Choroid plexus epithelial cell (primary cell): ENCODE measurements at regions not wholly inside any gene's neighbourhood (a gene's known extent, or its start where the extent isn't known, plus 50 kb on each side); places are given as distances from the start of the nearest gene placed in this dataset.

Experiments
- DNase-seq: peaks from one replicate; pipeline ENCODE4 v3.0.0-alpha.2; 2010; ENCODE audit warnings: low read depth
- H3K4me3 ChIP-seq: 2 replicates; pipeline ENCODE4 v1.5.1; 2011; ENCODE audit warnings: low read depth, mild to moderate bottlenecking, control low read depth, low read length, moderate library complexity
- TF ChIP-seq, protein P1 (sequence below): conservative IDR thresholded peaks from 2 replicates; pipeline ENCODE4 v1.5.1; 2011; ENCODE audit warnings: low read depth, mild to moderate bottlenecking, control low read depth, inconsistent platforms, low read length, moderate library complexity

GRCh38 chr18:73691624-73692023 is 456.0 kb downstream of the FBXO15 start:
- TF ChIP-seq, protein P1, sequence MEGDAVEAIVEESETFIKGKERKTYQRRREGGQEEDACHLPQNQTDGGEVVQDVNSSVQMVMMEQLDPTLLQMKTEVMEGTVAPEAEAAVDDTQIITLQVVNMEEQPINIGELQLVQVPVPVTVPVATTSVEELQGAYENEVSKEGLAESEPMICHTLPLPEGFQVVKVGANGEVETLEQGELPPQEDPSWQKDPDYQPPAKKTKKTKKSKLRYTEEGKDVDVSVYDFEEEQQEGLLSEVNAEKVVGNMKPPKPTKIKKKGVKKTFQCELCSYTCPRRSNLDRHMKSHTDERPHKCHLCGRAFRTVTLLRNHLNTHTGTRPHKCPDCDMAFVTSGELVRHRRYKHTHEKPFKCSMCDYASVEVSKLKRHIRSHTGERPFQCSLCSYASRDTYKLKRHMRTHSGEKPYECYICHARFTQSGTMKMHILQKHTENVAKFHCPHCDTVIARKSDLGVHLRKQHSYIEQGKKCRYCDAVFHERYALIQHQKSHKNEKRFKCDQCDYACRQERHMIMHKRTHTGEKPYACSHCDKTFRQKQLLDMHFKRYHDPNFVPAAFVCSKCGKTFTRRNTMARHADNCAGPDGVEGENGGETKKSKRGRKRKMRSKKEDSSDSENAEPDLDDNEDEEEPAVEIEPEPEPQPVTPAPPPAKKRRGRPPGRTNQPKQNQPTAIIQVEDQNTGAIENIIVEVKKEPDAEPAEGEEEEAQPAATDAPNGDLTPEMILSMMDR, result no peak
- no peak for DNase-seq
- no peak overlapping the region for H3K4me3 ChIP-seq

DNA sequence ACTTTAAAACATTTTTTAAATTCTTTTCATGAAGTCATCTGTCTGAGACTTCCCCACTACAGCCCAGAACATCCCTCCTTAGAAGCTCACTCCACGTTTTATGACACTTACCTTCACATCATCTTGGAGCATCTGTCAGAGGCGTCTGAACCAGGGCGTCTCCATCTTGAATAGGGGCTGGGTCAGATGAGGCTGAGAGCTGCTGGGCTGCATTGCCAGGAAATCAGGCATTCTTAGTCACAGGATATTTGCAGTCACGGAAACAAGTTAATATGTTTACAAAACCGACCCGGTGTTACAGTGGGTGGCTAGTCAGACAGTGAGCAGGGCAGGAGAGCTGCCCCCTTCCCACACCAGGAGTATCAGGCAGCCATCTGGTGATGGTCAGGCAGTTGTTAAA is 456.5 kb downstream of the FBXO15 start:
- H3K4me3 ChIP-seq, result no peak overlapping the region
- DNase-seq, result peak; percentile 80
- TF ChIP-seq, protein P1, result no peak

DNA sequence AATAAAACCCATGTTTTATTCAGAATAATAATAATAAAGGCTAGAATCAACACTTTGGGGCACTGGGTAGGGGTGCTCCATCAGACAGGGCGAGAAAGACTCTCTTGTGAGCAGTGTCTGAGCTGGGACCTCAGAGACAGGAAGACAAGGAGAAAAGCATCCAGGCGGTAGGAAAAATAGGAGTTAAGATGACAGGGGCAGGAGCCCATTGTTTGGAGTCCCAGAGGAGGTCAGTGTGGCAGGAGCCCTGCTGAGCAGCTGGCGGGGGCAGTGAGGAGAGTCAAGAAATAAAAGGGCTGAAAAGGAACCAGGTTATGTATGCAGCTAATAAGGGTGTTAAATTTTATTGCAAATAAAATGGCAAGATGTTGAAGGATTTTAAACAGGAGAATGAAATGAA is 457.4 kb downstream of the FBXO15 start:
- DNase-seq, result no peak
- TF ChIP-seq, protein P1, result no peak
- no peak overlapping the region for H3K4me3 ChIP-seq

GRCh38 chr18:73688851-73689711 is 458.6 kb downstream of the FBXO15 start:
- no peak overlapping the region for H3K4me3 ChIP-seq
- peak; percentile 83 for DNase-seq
- TF ChIP-seq, protein P1, result no peak

DNA sequence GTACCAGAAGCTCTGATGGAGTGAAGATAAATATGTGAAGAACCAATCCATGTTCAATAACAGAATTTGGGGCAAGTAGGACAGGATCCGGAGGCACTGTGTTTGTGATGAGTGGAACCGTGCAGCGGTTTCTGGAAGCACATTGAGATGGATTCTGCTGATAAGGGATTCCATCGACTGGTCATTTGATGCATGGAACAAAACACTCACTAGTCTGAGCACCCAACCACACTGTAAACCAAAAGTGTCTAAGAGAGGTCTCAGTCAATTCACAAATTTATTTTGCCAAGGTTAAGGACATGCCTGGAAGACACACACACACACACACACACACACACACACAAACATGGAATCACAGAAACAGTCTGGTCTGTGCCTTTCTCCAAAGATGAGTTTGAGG is 459.5 kb downstream of the FBXO15 start:
- no peak overlapping the region for H3K4me3 ChIP-seq
- DNase-seq, result no peak
- TF ChIP-seq, protein P1, result no peak

DNA sequence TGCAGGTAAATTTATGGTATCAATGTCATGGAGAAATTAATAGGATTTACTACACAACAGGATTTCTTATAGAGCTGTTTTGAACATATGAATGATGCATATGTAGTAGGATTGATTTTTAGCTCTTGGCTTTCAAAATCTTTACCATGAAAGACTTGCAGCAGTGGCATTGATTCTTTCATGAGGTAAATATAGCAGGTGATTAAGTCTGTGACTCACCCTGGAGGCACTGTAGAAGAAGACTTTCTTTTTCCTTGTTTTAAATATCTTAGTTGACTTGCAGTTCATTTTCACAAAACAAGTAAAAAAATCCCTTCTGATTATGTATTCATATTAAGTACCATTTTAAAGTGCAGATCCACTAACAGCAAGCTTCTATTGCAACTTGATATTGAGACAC is 463.0 kb downstream of the FBXO15 start:
- TF ChIP-seq, protein P1, result no peak
- no peak overlapping the region for H3K4me3 ChIP-seq
- no peak for DNase-seq

DNA sequence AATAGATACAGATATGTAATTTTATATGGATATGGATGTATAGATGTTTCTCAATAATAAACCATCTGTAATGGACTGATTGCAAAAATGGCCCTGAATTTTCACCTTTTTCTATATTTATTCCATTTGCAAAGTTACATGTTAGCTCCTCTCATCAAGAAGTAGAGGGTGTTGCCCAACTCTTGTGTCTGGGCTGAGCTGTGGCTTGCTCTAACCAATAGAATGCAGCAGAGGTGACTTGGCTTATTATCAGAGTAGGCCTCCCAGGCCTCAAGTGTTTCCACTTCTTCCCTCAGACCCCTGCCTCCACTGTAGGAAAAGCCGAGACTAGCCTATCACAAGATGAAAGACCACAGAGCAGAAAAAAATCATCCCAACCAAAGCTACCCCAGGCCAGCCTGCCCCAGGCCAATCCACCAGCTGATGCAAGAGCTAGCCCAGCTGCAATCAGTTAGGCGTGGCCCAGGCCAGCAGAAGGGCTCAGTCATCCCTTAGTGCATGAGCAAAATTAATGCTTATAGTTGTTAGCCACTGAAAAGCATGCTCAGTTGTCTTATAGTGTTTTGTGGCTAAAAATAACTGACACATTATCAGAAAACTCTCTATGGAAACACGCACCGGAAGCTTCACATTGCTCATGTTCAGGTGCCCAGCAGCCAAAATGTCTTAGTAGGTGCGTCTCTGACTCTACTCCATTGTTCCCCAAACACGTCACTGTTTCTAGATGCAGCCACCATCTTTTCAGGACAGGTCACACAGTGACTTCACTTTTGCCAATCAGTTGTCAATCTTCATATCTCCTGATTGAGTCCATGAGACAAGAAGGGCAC is 464.0 kb downstream of the FBXO15 start:
- TF ChIP-seq, protein P1, result no peak
- no peak overlapping the region for H3K4me3 ChIP-seq
- DNase-seq, result no peak
